Endothelial cell of umbilical vein (primary cell): ENCODE measurements at regions not wholly inside any gene's neighbourhood (a gene's known extent, or its start where the extent isn't known, plus 50 kb on each side); places are given as distances from the start of the nearest gene placed in this dataset.

Experiments used
- EZH2 ChIP-seq: IDR thresholded peaks from 2 replicates; pipeline ENCODE4 v1.6.1; 2012; ENCODE audit warnings: borderline replicate concordance, low read depth, mild to moderate bottlenecking, moderate library complexity, low read length, inconsistent platforms; ENCODE audit not compliant: severe bottlenecking
- JUN ChIP-seq: IDR thresholded peaks from 2 replicates; pipeline ENCODE4 v1.6.1; 2011; ENCODE audit warnings: borderline replicate concordance, low read depth; ENCODE audit not compliant: insufficient read length, insufficient read depth
- POLR2A ChIP-seq: IDR thresholded peaks from 2 replicates; pipeline ENCODE4 v1.6.1; 2012; ENCODE audit warnings: low read depth, mild to moderate bottlenecking, control low read depth, low read length
- POLR2AphosphoS5 ChIP-seq: IDR thresholded peaks from 2 replicates; pipeline ENCODE4 v1.6.1; 2012; ENCODE audit warnings: low read depth, mild to moderate bottlenecking, control low read depth, low read length, moderate library complexity; ENCODE audit not compliant: insufficient read depth
- TF ChIP-seq, protein P1 (sequence below), 2 donors: IDR thresholded peaks; 1 replicate in 1 of 2; 2 replicates in 1 of 2; pipeline ENCODE4 v1.5.1; 2011; ENCODE audit warnings: low read length in 2 of 2, mild to moderate bottlenecking in 2 of 2, moderate library complexity in 2 of 2, control low read depth in 1 of 2, inconsistent platforms in 1 of 2, low read depth in 1 of 2; ENCODE audit not compliant: insufficient read depth in 1 of 2; ENCODE audit errors: extremely low read depth in 1 of 2

DNA sequence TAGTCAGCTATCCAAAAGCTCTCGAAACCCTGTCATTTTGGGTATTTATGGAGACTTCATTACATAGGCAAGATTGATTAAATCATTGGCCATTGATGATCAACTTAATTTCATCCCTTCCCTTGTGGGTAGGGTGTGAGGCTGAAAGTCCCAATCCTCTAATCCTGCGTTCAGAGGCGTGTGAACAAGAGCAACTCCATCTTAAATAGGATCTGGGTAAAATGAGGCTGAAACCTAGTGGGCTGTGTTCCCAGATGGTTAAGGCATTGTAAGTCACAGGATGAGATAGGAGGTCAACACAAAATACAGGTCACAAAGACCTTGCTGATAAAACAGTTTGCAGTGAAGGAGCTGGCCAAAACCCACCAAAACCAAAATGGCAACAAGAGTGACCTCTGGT, 641.7 kb upstream of the GJE1 start:
- TF ChIP-seq, protein P1, sequence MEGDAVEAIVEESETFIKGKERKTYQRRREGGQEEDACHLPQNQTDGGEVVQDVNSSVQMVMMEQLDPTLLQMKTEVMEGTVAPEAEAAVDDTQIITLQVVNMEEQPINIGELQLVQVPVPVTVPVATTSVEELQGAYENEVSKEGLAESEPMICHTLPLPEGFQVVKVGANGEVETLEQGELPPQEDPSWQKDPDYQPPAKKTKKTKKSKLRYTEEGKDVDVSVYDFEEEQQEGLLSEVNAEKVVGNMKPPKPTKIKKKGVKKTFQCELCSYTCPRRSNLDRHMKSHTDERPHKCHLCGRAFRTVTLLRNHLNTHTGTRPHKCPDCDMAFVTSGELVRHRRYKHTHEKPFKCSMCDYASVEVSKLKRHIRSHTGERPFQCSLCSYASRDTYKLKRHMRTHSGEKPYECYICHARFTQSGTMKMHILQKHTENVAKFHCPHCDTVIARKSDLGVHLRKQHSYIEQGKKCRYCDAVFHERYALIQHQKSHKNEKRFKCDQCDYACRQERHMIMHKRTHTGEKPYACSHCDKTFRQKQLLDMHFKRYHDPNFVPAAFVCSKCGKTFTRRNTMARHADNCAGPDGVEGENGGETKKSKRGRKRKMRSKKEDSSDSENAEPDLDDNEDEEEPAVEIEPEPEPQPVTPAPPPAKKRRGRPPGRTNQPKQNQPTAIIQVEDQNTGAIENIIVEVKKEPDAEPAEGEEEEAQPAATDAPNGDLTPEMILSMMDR (IDR thresholded peaks at IDR 0.05; ENCODE audit: extremely low read depth in 1 of 2, insufficient read depth in 1 of 2, low read depth in 1 of 2, low read length in 2 of 2) = no peak
- TF ChIP-seq POLR2AphosphoS5 (no peak), JUN (no peak), POLR2A (no peak), EZH2 (no peak)
